ENCODE measurements at regions not wholly inside any gene's neighbourhood (a gene's known extent, or its start where the extent isn't known, plus 50 kb on each side); places are given as distances from the start of the nearest gene placed in this dataset.

- H3K27ac ChIP-seq = no peak overlapping the region
- no peaks in the 10 kb centered on the region for H3K36me3 ChIP-seq
- H3K9me3 ChIP-seq = no peaks in the 10 kb centered on the region
- intact Hi-C loops (cut with DNase I; ENCODE audit: low total_unique reads) = no loop called here
- no peak for DNase-seq (ENCODE audit: low spot score in 2 of 2)
- no peaks in the 10 kb centered on the region for H3K4me1 ChIP-seq
- peaks cover 0 to 3% of the 10 kb centered on the region in 2 donors for H3K27me3 ChIP-seq
- no peak overlapping the region for H3K4me3 ChIP-seq
- TF ChIP-seq CTCF (IDR thresholded peaks at IDR 0.05) (no peak), POLR2AphosphoS5 (IDR thresholded peaks at IDR 0.05) (no peak), POLR2A (IDR thresholded peaks at IDR 0.05) (no peak)
Observed at GRCh38 chr14:98136012-98136789, 1135.8 kb downstream of the BCL11B start.

- DNase-seq (ENCODE audit: low spot score in 2 of 2) = no peak
- Histone ChIP-seq H3K9me3 (no peaks in the 10 kb centered on the region), H3K4me3 (no peak overlapping the region), H3K27me3 (peaks cover 0 to 3% of the 10 kb centered on the region in 2 donors), H3K36me3 (no peaks in the 10 kb centered on the region), H3K4me1 (no peaks in the 10 kb centered on the region), H3K27ac (no peak overlapping the region)
- TF ChIP-seq CTCF (IDR thresholded peaks at IDR 0.05) (peak in 1 of 3 donors; percentile 47), POLR2AphosphoS5 (IDR thresholded peaks at IDR 0.05) (no peak)
- intact Hi-C loops (cut with DNase I; ENCODE audit: low total_unique reads) = no loop called here
Observed at GRCh38 chr14:98137131-98138025, 1134.6 kb downstream of the BCL11B start.

- no peak for DNase-seq (ENCODE audit: low spot score in 2 of 2)
- intact Hi-C loops (cut with DNase I; ENCODE audit: low total_unique reads) = no loop called here
Observed at GRCh38 chr14:98138666-98139065, 1133.3 kb downstream of the BCL11B start.

GRCh38 chr14:98140862-98141530 is 1131.0 kb downstream of the BCL11B start:
- intact Hi-C loops (cut with DNase I; ENCODE audit: low total_unique reads) = no loop called here
- no peaks in the 10 kb centered on the region for H3K9me3 ChIP-seq
- DNase-seq (ENCODE audit: low spot score in 2 of 2) = no peak
- no peaks in the 10 kb centered on the region for H3K27me3 ChIP-seq
- H3K4me1 ChIP-seq = no peaks in the 10 kb centered on the region
- no peak overlapping the region for H3K4me3 ChIP-seq
- no peak overlapping the region for H3K27ac ChIP-seq
- H3K36me3 ChIP-seq = no peaks in the 10 kb centered on the region
- no peak for TF ChIP-seq POLR2A (IDR thresholded peaks at IDR 0.05)
- no peak for TF ChIP-seq POLR2AphosphoS5 (IDR thresholded peaks at IDR 0.05)
- TF ChIP-seq CTCF (IDR thresholded peaks at IDR 0.05) = no peak

More at GRCh38 chr14:98138666-98139065, 1133.3 kb downstream of the BCL11B start:
- Histone ChIP-seq H3K27me3 (peaks cover 0 to 3% of the 10 kb centered on the region in 2 donors), H3K27ac (no peak overlapping the region), H3K9me3 (no peaks in the 10 kb centered on the region), H3K4me3 (no peak overlapping the region), H3K4me1 (no peaks in the 10 kb centered on the region), H3K36me3 (no peaks in the 10 kb centered on the region)
- no peak for TF ChIP-seq POLR2AphosphoS5 (IDR thresholded peaks at IDR 0.05)
- peak in 2 of 3 donors; percentile 35 to 39 for TF ChIP-seq CTCF (IDR thresholded peaks at IDR 0.05)
- TF ChIP-seq POLR2A (IDR thresholded peaks at IDR 0.05) = no peak

Measured in breast epithelium (tissue), 4 donors.